GM13976 (cell line): ENCODE measurements at regions not wholly inside any gene's neighbourhood (a gene's known extent, or its start where the extent isn't known, plus 50 kb on each side); places are given as distances from the start of the nearest gene placed in this dataset.

Experiments
- DNase-seq: peaks from one replicate; pipeline ENCODE4 v3.0.0; 2012; ENCODE audit warnings: low spot score
- in situ Hi-C: fragments of 300-500 bp; cut with MboI; formaldehyde crosslinking; loops from one replicate; pipeline ENCODE4 v1.12.0; 2022; ENCODE audit warnings: low sequenced_read_pairs, mixed read lengths, inconsistent platforms; ENCODE audit not compliant: unreplicated experiment
- TF ChIP-seq, protein P1 (sequence below): IDR thresholded peaks from 2 replicates; pipeline ENCODE4 v1.5.1; 2012; ENCODE audit warnings: borderline replicate concordance, mild to moderate bottlenecking; ENCODE audit not compliant: insufficient read depth; ENCODE audit errors: extremely low read depth, missing control alignments, control extremely low read depth

DNA sequence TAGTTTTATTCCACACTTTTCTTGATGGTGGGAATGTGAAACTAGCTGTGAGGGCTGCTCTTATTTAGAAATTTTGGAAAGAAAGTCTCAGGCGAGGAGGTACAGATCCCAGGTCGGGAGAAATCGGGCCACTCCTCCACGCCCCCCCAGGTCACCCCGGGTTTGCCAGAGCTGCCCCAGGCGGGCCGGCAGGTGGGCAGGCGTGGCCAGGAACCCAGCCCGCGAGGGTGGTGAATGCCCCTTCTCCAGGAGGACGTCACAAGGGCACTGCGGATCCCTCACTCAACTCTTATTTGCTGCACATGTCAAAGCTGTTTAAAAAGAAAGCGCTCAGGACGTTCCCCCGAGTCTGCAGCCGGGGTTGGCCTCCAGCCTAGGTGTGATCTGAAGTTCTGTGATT is 60.5 kb upstream of the SLCO4A1 start:
- in situ Hi-C loops = no loop called here
- TF ChIP-seq, protein P1, sequence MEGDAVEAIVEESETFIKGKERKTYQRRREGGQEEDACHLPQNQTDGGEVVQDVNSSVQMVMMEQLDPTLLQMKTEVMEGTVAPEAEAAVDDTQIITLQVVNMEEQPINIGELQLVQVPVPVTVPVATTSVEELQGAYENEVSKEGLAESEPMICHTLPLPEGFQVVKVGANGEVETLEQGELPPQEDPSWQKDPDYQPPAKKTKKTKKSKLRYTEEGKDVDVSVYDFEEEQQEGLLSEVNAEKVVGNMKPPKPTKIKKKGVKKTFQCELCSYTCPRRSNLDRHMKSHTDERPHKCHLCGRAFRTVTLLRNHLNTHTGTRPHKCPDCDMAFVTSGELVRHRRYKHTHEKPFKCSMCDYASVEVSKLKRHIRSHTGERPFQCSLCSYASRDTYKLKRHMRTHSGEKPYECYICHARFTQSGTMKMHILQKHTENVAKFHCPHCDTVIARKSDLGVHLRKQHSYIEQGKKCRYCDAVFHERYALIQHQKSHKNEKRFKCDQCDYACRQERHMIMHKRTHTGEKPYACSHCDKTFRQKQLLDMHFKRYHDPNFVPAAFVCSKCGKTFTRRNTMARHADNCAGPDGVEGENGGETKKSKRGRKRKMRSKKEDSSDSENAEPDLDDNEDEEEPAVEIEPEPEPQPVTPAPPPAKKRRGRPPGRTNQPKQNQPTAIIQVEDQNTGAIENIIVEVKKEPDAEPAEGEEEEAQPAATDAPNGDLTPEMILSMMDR = no peak
- no peak for DNase-seq

DNA sequence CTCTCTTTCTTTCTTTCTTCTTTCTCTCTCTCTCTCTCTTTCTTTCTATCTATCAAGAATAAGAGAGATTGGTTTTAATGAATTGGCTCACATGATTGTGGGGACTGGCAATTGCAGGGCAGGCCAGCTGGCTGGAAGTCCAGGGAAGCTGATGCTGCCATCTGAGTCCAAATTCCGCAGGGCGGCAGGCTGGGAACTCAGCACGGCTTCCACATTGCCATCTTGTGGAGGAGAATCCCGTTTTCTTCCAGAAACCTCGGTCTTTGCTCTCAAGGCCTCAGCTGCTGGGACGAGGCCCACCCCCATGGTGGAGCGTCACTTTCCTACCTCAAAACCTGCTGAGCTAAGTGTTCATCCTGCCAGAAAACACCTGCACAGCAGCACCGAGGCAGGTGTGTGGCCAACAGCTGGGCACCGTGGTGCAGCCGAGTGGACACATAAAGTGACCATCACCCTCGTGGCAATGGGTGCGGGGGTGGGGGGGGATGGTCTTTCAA is 58.8 kb upstream of the SLCO4A1 start:
- DNase-seq = no peak
- in situ Hi-C loops = no loop called here

DNA sequence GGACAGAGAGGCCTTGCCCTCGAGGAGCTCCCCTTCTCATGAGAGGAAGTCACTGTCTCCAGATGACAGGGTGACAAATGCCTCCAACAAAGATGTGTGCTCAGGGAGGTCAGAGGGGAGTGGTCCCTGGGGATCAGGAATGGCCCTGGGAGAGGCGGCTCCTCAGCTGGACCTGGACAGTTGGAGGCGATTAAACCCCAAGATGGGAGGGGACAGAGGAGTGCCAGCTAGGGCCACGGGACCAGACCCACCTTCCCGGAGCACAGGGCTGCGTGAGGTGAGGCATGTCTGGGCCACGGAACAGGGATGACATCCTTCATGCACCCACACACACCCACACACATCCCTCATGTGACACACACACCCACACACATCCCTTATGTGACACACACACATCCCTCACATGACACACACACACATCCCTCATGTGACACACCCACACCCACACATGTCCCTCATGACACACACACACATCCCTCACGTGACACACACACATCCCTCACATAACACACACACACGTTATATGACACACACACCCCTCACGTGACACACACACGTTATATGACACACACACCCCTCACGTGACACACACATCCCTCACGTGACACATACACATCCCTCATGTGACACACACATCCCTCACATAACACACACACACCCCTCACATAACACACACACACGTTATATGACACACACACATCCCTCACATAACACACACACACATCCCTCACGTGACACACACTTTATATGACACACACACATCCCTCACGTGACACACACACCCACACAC is 57.4 kb upstream of the SLCO4A1 start:
- in situ Hi-C loops = no loop called here
- TF ChIP-seq, protein P1 = no peak

More for the DNA sequence above, 58.8 kb upstream of the SLCO4A1 start:
- TF ChIP-seq, protein P1 = no peak

DNA sequence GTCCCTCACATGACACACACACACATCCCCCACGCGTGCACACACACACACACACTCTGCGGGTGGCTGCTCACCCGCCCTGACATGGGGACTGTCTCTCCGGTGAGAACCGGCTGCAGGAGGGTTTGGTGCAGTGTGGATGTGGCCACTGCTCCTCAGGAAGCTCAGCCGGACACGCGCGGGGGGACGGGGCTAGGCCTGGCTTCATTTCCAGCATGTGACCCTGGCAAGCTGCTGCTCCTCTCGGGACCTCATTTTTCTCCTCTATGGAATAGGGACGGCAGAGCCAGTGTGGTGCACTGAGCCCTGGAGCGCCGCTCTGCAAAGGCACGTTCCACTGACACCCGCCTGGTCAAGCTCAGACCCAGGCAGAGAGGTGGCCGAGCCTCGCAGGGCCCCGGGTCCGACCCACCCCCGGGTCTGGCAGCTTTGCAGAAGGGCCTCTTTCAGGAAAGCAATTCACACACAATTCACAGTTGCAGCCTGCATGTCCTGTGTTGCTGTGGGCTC is 56.8 kb upstream of the SLCO4A1 start:
- in situ Hi-C loops = no loop called here
- TF ChIP-seq, protein P1 = no peak
- no peak for DNase-seq

More for the DNA sequence above, 57.4 kb upstream of the SLCO4A1 start:
- no peak for DNase-seq

DNA sequence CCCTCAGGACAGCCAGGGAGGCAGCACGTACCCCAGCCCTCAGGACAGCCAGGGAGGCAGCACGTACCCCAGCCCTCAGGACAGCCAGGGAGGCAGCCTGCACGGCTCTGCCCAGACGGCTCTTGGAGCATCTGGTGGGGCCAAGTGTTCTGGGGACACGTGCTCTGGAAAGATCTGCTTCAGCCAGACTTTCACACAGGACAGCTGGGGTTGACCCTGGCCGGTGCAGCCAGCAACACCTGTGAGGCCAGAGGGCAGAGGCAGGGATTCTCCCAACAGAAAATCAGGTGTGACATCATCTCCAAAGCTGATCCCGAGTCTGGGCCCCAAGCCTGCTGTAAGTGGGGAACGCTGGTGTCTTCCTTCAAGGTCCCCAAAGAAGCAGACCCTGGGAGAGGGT is 55.5 kb upstream of the SLCO4A1 start:
- in situ Hi-C loops = no loop called here
- no peak for DNase-seq
- TF ChIP-seq, protein P1 = no peak

DNA sequence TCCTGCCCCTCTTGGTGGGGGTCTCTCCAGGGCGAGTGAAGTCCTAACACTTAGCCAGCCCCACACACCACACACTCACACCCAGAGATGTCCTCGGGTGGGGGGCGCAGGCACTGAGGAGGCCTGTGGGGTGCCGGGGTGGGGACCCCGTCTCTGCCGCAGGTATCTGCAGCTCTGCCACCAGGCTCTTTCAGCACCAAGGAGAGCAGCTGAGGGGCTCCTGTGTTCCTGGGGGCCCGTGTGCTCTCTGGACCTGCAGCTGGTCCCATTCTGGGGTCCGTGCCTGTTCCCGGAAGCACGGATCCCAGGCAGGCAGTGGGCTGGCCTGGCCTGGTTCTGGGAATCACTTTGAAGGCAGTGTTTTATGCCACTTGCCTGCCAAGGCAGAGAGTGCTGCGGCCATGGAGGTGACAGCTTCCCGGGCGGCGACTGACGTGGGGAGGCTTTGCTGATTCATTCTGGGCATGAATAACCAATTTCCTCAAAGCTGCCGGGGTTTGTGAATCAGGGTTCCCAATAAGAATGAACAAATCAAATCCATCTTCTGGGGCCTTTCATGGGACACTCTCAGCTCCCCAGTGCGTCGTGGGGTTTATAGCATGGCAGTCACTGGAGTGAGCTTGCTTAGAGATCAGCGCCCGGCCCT is 54.4 kb upstream of the SLCO4A1 start:
- in situ Hi-C loops = no loop called here
- TF ChIP-seq, protein P1 = no peak
- no peak for DNase-seq
